Small intestine (tissue), 7 donors: ENCODE measurements at regions not wholly inside any gene's neighbourhood (a gene's known extent, or its start where the extent isn't known, plus 50 kb on each side); places are given as distances from the start of the nearest gene placed in this dataset.

Experiments used
- DNase-seq, 2 donors: peaks; one replicate each; pipeline versions ENCODE4 v3.0.0 to v3.0.0-alpha.2; 2013
- FAIRE-seq: peaks from 2 replicates; lab custom pipeline; 2012; peaks lifted over from hg19 to GRCh38; lab: Jason Lieb, UNC
- H3K27ac ChIP-seq, 3 donors: one replicate each; pipeline ENCODE4 v1.5.1; 2013; ENCODE audit warnings: low read length in 2 of 3, mild to moderate bottlenecking in 2 of 3, control low read depth in 1 of 3, inconsistent platforms in 1 of 3, low read depth in 1 of 3, moderate library complexity in 1 of 3
- H3K27me3 ChIP-seq, 3 donors: one replicate each; pipeline ENCODE4 v1.6.1; 2013; ENCODE audit warnings: low read length in 3 of 3, inconsistent platforms in 1 of 3; ENCODE audit not compliant: control insufficient read depth in 3 of 3, insufficient read depth in 3 of 3
- H3K36me3 ChIP-seq, 3 donors: one replicate each; pipeline ENCODE4 v1.6.1; 2013; ENCODE audit warnings: low read length in 3 of 3, inconsistent platforms in 1 of 3, low read depth in 1 of 3, mild to moderate bottlenecking in 1 of 3, moderate library complexity in 1 of 3; ENCODE audit not compliant: control insufficient read depth in 3 of 3, insufficient read depth in 2 of 3
- H3K4me1 ChIP-seq, 3 donors: one replicate each; pipeline ENCODE4 v1.6.1; 2013; ENCODE audit warnings: low read length in 2 of 3, inconsistent platforms in 1 of 3, low read depth in 1 of 3, mild to moderate bottlenecking in 1 of 3, moderate library complexity in 1 of 3; ENCODE audit not compliant: control insufficient read depth in 3 of 3, insufficient read depth in 2 of 3
- H3K4me3 ChIP-seq, 3 donors: one replicate each; pipeline ENCODE4 v1.5.1; 2013; ENCODE audit warnings: low read length in 3 of 3, control low read depth in 1 of 3, inconsistent platforms in 1 of 3, low read depth in 1 of 3, mild to moderate bottlenecking in 1 of 3, moderate library complexity in 1 of 3
- H3K9me3 ChIP-seq, 2 donors: one replicate each; pipeline ENCODE4 v1.6.1; 2013; ENCODE audit warnings: low read depth in 1 of 2, low read length in 1 of 2; ENCODE audit not compliant: control insufficient read depth in 2 of 2, insufficient read depth in 1 of 2
- WGBS, 3 donors: extraction: QIAGEN DNeasy Blood & Tissue Kit; methylation state at CpG; one replicate each; pipeline ENCODE4 v1.1.7; 2013; 5-methylcytosine and 5-hydroxymethylcytosine counted together
- donor health status: healthy with polysubstance abuse.
- donor health status: control.
- donor health status: control.
- donor health status: Bipolar disorder and iron deficiency.
- donor health status: healthy.

GRCh38 chr15:46014532-46014931 lies 379.7 kb downstream of the SQOR start:
- no peak overlapping the region for H3K4me3 ChIP-seq
- WGBS, 3 donors = 88 to 92% (median 91%) methylated on average over 3 of the region's 3 CpGs
- no peaks in the 10 kb centered on the region for H3K36me3 ChIP-seq
- H3K4me1 ChIP-seq = no peaks in the 10 kb centered on the region
- H3K9me3 ChIP-seq = peaks cover 2 to 17% of the 10 kb centered on the region in 2 donors
- no peak overlapping the region for H3K27ac ChIP-seq
- DNase-seq = no peak
- H3K27me3 ChIP-seq = no peaks in the 10 kb centered on the region
- FAIRE-seq = no peak

DNA sequence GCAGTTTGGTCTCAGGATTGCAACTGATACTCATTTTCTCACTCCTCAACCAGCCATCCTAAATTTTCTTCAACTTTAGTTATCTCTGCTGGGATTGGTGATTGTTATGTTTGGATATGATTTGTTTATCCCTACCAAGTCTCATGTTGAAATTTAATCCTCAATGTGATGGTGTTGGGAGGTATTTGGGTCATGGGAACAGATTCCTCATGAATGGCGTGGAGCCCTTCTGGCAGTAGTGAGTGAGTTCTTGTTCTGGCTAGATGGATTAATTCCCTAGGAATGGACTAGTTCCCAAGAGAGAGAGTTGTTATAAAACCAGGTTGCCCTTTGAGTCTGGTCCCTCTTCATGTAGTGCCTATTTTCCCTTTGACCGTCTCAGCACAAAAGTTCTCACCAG lies 399.9 kb downstream of the SQOR start:
- no peak for FAIRE-seq
- no peaks in the 10 kb centered on the region for H3K27me3 ChIP-seq
- no peak overlapping the region for H3K4me3 ChIP-seq
- no peak for DNase-seq
- no peaks in the 10 kb centered on the region for H3K36me3 ChIP-seq
- no peaks in the 10 kb centered on the region for H3K9me3 ChIP-seq
- no peaks in the 10 kb centered on the region for H3K4me1 ChIP-seq
- H3K27ac ChIP-seq = no peak overlapping the region
- WGBS, 3 donors = 80 to 89% (median 86%) methylated on average over 2 of the region's 2 CpGs

- no peak for FAIRE-seq
- Histone ChIP-seq H3K4me1 (no peaks in the 10 kb centered on the region), H3K36me3 (no peaks in the 10 kb centered on the region), H3K9me3 (no peaks in the 10 kb centered on the region), H3K4me3 (no peak overlapping the region), H3K27ac (no peak overlapping the region), H3K27me3 (no peaks in the 10 kb centered on the region)
- WGBS, 3 donors = 73 to 90% (median 83%) methylated on average over 4 of the region's 4 CpGs
- no peak for DNase-seq
These were observed 404.9 kb downstream of the SQOR start for GRCh38 chr15:46039703-46040102.

DNA sequence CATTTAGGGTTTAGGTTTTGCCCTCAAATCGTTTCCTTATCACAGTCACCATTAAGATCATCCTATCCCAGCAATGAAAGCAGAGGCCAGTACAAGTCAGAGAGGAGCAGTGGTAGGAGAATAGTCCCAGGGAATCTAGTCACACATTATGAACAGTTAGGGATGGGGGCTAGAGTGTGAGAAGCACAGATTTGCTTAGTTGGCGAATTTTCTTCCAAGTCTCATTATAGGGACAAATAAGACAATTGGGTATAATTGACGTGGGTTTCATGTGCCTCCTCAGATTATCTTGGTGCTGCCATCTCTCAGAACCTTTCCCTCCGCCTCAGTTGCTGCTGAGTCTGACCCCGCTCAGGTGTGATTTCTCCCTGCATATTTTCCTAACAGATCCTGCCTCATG lies 407.1 kb downstream of the SQOR start:
- Histone ChIP-seq H3K4me3 (no peak overlapping the region), H3K27me3 (no peaks in the 10 kb centered on the region), H3K27ac (no peak overlapping the region), H3K36me3 (no peaks in the 10 kb centered on the region), H3K4me1 (no peaks in the 10 kb centered on the region), H3K9me3 (no peaks in the 10 kb centered on the region)
- 74 to 87% (median 85%) methylated on average over 5 of the region's 5 CpGs for WGBS, 3 donors
- no peak for DNase-seq
- FAIRE-seq = no peak

DNA sequence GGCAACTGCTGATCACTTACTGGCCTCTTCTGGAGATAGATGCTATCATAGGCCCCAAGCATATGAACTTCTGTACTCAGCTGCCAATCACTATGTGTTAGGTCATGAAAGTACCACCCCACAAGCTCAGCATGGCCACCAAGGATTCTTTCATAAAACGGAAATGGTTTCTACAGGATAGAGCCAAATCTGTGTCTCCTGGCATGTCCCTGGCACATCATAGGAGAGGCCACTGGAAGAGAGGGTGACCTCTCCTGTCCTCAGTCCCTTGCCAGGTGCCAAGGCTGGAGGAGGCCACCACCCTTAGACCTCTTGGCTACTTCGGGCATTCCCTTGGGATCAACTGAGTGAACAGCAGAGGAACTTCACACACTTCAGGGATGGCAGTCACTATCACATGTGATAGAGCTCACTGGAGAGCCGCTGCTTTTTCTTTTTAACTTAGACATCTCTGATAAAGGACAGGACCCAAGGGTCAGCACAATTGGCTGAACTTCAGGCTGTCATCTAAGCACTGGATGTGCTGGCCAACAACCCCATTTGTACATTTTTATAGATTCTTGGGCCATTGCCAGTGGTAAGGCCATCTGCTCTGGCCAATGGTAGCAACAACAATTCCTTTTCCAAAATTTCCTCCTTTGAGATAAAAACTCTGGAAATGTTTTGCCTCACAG lies 425.2 kb downstream of the SQOR start:
- no peak for DNase-seq
- no peak for FAIRE-seq

DNA sequence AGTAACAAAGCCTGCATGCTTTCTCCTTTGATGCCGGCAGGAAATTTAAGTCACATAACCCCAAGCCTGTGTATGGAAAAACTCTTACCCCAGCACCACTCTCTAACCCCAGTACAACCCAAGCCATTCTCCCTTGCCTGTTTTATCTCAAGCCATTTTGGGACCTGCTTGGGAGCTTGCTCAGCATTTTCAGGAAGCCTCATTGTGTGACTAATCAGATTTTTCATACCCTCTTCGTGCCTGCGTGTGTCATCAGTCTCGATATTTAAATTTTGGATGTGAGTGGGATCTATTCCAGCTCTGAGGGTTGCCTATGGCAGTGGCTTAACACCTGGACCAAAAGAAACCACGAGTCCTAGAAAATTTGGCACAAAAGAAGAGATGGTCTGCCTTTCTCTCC lies 426.2 kb downstream of the SQOR start:
- no peaks in the 10 kb centered on the region for H3K36me3 ChIP-seq
- H3K27me3 ChIP-seq = no peaks in the 10 kb centered on the region
- no peaks in the 10 kb centered on the region for H3K9me3 ChIP-seq
- H3K4me3 ChIP-seq = no peak overlapping the region
- WGBS, 3 donors = 62 to 77% (median 69%) methylated on average over 5 of the region's 5 CpGs
- no peaks in the 10 kb centered on the region for H3K4me1 ChIP-seq
- FAIRE-seq (no peak), DNase-seq (no peak)
- H3K27ac ChIP-seq = no peak overlapping the region

More for the DNA sequence above, 425.2 kb downstream of the SQOR start:
- Histone ChIP-seq H3K27me3 (no peaks in the 10 kb centered on the region), H3K9me3 (no peaks in the 10 kb centered on the region), H3K4me1 (no peaks in the 10 kb centered on the region), H3K27ac (no peak overlapping the region), H3K4me3 (no peak overlapping the region), H3K36me3 (no peaks in the 10 kb centered on the region)
- 53 to 85% (median 70%) methylated on average over 3 of the region's 3 CpGs for WGBS, 3 donors

DNA sequence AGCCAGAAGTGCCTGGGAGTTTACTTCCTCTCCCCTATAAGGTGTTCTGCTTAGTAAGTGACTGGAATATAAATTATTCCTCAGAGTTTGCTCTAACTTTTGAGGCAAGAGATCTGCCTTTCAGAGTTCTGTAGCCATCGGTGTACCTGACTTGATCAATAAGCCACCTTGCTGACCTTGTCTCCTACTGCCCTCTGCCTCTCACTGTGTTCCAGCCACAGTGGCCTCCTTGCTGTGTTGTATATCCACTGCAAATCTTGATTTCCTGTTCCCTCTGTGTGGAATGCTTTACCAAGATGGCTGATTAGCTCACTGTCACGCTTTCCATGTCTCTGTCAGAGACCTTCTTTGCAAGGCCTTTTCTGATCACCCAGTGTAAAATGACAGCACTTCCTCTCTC lies 442.4 kb downstream of the SQOR start:
- Histone ChIP-seq H3K4me3 (no peak overlapping the region), H3K9me3 (no peaks in the 10 kb centered on the region), H3K27ac (no peak overlapping the region), H3K27me3 (no peaks in the 10 kb centered on the region), H3K36me3 (no peaks in the 10 kb centered on the region), H3K4me1 (no peaks in the 10 kb centered on the region)
- DNase-seq (no peak), FAIRE-seq (no peak)
- 35 to 74% (median 56%) methylated on average over 2 of the region's 2 CpGs for WGBS, 3 donors

DNA sequence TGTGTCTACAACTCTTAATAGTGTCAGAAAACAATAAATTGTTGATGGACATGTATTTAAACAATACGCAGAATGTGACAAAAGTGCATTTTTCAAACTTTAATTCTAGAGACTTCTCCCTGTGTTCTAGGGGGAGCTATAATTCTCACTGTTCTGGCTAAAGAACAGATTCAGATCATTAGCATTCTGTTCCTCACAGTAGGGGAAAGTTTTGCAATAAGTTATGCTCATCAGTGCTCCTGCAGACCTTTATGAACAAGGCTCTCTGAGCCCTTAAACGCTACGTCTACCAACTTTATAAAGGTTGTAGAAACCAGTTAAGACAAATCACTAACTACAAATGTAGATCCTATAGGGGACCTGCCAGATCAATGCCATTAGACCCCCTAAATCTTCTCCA lies 444.2 kb downstream of the SQOR start:
- Histone ChIP-seq H3K4me3 (no peak overlapping the region), H3K27ac (no peak overlapping the region), H3K4me1 (no peaks in the 10 kb centered on the region), H3K27me3 (no peaks in the 10 kb centered on the region), H3K9me3 (no peaks in the 10 kb centered on the region), H3K36me3 (no peaks in the 10 kb centered on the region)
- WGBS, 3 donors = 72 to 85% (median 81%) methylated on average over 3 of the region's 3 CpGs
- FAIRE-seq (no peak), DNase-seq (no peak)

- no peaks in the 10 kb centered on the region for H3K9me3 ChIP-seq
- WGBS, 3 donors = 21 to 32% (median 22%) methylated on average over 7 of the region's 7 CpGs
- peak in 1 of 2 donors; percentile 8 for DNase-seq
- H3K4me1 ChIP-seq = no peaks in the 10 kb centered on the region
- H3K27me3 ChIP-seq = no peaks in the 10 kb centered on the region
- H3K4me3 ChIP-seq = no peak overlapping the region
- peak overlapping the region in 1 of 3 donors; percentile 3 for H3K27ac ChIP-seq
- H3K36me3 ChIP-seq = no peaks in the 10 kb centered on the region
- no peak for FAIRE-seq
These were observed 445.2 kb downstream of the SQOR start for GRCh38 chr15:46080016-46080415.
